Stimulated activated naive CD4-positive, alpha-beta T cell treated with Interleukin-2 at 50 U/mL for 16 hours (primary cell): ENCODE measurements at regions not wholly inside any gene's neighbourhood (a gene's known extent, or its start where the extent isn't known, plus 50 kb on each side); places are given as distances from the start of the nearest gene placed in this dataset.

Source experiments
- DNase-seq: peaks from one replicate; lab custom pipeline; 2025; lab: John Stamatoyannopoulos, UW

GRCh38 chr4:140212194-140212593 is 58.2 kb upstream of the MAML3 start:
- DNase-seq = no peak

- no peak for DNase-seq
These were observed 57.7 kb upstream of the MAML3 start for GRCh38 chr4:140211693-140212092.

- no peak for DNase-seq
These were observed 57.2 kb upstream of the MAML3 start for GRCh38 chr4:140211161-140211560.

GRCh38 chr4:140208921-140209320 is 54.9 kb upstream of the MAML3 start:
- DNase-seq = no peak
